H1 (cell line): ENCODE measurements at regions not wholly inside any gene's neighbourhood (a gene's known extent, or its start where the extent isn't known, plus 50 kb on each side); places are given as distances from the start of the nearest gene placed in this dataset.

ENCODE experiments used
- MAFK ChIP-seq: IDR thresholded peaks from 2 replicates; pipeline ENCODE4 v1.6.1; 2012; ENCODE audit warnings: low read depth, mild to moderate bottlenecking, improper control_type of control experiment, low read length

GRCh38 chr12:132403636-132404434 lies 74.4 kb upstream of the GALNT9 start (continued):
- no peak for TF ChIP-seq MAFK
